Glomerular visceral epithelial cell (primary cell): ENCODE measurements at regions not wholly inside any gene's neighbourhood (a gene's known extent, or its start where the extent isn't known, plus 50 kb on each side); places are given as distances from the start of the nearest gene placed in this dataset.

Experiments
- DNase-seq: peaks from one replicate; pipeline ENCODE4 v3.0.0-alpha.2; 2016; ENCODE audit errors: extremely low spot score

- no peak for DNase-seq
Observed at GRCh38 chr12:65517656-65518210, 239.2 kb downstream of the MSRB3 start.

- peak; percentile 35 for DNase-seq
Observed at GRCh38 chr12:65518771-65519170, 240.3 kb downstream of the MSRB3 start.

GRCh38 chr12:65520658-65521057, 242.2 kb downstream of the MSRB3 start:
- DNase-seq = no peak

DNA sequence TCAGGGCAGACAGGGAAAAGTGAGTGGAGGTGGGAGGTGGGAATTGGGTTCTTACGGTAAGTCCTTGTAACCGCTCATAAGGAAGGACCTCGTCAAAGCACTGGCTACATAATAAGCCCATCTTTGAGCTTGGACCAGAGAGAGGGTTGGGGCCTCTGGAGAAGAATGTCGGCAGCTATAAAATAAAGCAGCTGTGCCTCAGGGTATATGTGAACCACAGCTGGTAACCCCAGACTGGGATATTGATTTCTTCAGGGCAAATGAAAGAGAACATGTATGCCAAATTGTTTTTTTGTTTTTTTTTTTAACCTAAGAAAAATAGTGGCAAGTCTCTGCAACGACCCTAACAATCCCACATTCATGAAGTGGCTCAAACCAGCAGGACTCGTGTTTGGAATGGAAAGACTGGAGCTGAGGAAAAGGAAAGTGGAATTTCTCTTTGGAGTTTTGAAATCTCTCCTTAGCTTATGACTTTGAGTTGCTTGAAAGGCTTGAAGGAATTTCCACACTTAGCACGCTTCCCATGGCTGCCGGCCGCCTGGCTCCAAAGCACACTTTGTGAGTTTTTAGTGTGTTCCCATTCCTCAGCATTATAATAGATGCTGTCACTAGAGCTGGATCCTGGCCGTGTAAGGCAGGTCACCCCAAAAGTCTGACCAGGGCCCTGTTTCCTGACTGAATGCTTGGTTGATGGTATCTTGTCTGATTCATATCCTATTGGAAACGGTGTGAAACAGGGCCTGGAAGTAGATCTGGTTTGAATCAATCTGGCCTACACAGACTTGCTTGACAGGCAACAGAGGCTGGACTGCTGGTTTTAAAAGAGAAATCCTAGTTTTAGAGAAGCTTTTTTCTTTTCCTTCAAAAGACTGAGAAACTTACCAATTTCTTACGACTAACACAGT, 244.7 kb downstream of the MSRB3 start:
- no peak for DNase-seq

DNA sequence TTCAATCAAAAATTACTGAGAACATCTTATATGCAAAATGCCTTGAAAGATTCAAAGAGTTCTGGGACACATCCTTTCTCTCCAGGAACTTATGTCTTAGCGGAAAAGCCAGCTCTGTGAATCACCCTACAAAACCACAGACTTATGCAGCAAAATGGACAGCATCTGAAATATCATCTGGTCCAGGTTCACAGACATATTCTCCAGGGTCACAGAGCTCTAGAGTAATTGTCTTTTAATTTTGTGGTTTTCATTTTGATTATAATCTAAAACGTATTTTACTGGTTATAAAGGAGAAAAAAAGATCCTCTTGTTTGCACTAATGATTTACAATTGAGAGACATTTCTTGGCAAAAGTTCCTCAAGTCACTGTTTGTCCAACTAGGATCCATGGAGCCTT, 246.2 kb downstream of the MSRB3 start:
- DNase-seq = peak; percentile 64

- peak; percentile 73 for DNase-seq
Observed at GRCh38 chr12:65525491-65526141, 247.1 kb downstream of the MSRB3 start.

GRCh38 chr12:65526311-65526710, 247.8 kb downstream of the MSRB3 start:
- peak; percentile 83 for DNase-seq

DNA sequence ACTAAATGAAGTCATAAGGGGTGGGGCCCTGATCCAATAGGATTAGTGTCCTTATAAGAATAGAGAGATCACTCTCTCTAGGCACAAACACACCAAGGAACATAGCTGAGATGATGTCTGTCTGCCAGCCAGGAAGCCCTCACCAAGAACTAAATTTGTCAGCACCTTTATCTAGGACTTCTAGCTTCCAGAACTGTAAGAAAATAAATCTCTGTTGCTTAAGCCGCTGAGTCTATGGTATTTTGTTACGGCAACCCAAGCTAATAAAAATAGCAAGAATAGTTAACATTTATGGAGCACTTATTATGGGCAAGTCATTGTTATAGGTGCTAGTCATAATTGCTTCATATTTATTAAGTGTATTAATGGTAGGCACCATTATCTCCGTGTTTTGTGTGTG, 249.6 kb downstream of the MSRB3 start:
- DNase-seq = no peak

GRCh38 chr12:65529106-65529505, 250.6 kb downstream of the MSRB3 start:
- DNase-seq = no peak

GRCh38 chr12:65529771-65530435, 251.4 kb downstream of the MSRB3 start:
- no peak for DNase-seq

- no peak for DNase-seq
Observed at GRCh38 chr12:65532162-65532561, 253.7 kb downstream of the MSRB3 start.

- peak; percentile 84 for DNase-seq
Observed at GRCh38 chr12:65532764-65533163, 254.3 kb downstream of the MSRB3 start.

DNA sequence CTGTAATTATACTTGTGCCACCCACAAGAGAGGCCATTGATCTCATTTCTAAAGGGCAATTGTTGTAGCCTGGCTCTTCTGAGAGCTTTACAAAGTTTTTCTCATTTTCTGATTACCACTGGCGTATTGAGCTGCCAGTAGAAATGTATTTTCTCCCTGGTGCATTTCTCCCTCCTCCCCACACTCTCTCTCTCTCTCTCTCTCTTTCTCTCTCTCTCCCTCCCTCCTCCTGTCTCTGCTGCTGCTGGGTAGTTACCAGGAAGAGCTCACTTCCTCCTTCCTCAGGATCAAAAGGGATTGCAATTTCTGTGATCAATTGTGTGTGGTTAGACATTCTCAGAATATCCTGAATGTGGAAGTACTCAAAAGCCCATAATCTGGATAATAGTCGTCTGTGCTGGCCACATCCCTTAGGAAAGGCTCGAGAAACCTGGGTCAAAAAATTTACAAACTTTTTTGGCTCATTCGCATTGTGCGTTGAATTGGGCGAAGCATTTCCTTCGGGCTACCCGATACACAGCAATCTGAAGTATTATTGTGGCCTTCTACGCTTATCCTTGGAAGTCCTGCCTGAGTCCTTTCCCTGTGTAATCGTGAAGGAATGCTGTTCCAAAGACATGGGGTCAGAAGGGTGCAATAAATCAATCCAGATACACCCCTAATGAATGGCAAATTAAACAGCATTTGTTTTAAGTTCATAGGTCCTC, 254.8 kb downstream of the MSRB3 start:
- peak; percentile 36 for DNase-seq

GRCh38 chr12:65534238-65534841, 255.9 kb downstream of the MSRB3 start:
- DNase-seq = peak; percentile 32

DNA sequence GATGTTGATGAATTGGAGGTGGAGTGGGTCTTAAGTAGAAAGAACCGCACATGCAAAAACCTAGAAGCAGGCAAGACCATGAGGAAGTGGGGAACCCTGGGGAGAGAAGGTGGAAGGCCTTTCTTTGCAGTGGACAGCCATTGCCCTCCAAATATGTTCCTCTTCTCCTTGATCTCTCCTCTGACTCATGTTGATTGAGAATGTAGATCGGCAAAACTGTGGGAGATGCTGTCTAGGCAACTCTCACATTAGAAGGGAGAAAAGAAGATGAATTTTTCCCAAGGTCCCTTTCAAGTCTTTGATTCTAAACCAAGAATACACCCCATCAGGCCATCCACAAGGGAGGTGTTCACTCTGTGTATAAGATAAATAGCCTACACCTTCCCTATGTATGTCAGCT, 257.5 kb downstream of the MSRB3 start:
- peak; percentile 27 for DNase-seq

- DNase-seq = no peak
Observed at GRCh38 chr12:65536351-65536750, 257.9 kb downstream of the MSRB3 start.

- DNase-seq = peak; percentile 99
Observed at GRCh38 chr12:65536876-65537681, 258.6 kb downstream of the MSRB3 start.

DNA sequence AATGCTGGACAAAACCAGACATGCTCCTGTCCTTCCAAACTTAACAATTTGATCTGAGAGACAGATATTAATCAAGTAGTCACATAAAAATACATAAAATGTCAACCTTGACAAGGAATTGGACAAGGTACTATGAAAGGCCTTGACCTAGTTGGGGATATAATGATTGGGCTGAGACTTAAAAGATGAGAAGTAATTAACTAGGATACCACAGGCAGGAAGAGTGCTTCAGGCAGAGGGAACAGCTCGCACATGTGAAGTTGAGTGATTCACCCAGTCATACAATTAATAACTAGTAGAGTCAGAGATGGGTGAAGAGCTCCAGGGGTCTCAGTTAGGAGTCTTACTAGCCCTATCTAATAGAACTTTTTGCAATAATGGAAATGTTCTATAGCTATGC, 259.5 kb downstream of the MSRB3 start:
- peak; percentile 38 for DNase-seq

DNA sequence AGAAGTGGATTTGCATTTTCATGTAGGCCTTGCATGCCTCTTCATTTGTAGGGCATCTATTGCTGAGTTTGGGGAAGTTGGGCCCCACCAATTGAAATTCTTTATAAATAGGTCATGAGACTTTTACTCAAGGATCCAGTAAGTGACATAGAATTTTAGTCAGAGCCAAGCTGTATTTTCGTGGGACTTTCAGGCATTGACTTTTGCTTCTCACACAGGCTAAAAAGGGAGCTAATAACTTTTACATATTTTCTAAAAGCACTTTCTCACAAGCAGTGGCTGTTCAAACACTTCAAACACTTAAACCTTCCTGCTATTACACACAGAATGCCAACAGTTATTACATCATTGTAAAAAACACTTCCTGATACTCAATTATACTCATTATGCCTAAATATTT, 260.5 kb downstream of the MSRB3 start:
- DNase-seq = no peak

DNA sequence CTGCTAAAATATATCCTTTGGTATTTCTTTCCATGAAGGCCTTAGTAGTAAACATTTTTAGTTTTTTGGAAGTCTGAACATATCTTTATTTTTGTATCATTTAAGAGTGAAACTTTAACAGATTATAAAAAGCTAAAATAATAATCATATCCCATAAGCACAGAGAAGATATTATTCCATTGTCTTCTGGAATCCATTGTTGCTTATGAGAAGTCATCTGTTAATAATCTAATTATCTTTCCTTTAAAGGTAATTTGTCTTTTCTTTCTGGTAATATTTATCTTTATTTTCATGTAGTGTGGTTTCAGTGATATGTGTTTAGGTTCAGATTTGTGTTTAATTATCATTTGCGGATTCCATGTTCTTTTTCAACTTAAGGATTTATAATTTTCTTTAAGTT, 261.7 kb downstream of the MSRB3 start:
- no peak for DNase-seq
